ENCODE measurements at regions not wholly inside any gene's neighbourhood (a gene's known extent, or its start where the extent isn't known, plus 50 kb on each side); places are given as distances from the start of the nearest gene placed in this dataset.

DNA sequence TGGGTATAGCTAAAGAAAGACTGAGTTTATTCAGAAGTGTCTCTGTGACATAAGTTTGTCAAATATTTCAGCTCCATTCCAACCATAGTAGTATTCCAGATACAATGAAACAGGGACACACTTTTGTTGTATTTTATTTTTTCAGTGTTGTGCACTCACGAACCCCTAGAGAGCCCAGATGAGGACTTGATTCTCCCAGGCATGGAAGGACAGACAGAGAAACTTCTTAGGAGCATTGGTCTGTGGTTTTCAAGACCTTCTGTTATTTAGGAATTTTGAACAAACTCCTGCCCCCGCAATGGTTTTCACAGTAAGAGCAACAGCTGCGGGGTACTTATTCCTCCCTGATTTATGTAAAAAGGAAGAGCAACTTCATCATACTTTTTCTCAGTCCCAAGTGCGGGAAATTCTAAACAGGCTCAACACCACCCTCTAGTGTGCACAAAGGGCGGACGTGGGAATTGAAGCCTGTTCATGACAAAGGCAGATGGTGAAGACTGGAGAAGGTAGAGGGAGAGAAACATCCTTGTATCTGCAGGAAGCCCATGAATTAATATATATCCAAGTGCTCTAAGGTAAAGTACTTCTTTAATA is 147.6 kb downstream of the PAH start:
- H3K4me3 ChIP-seq (ENCODE audit: low read depth, low read length) = no peak overlapping the region
- no peaks in the 10 kb centered on the region for H3K4me1 ChIP-seq (ENCODE audit: control insufficient read depth, insufficient read depth, low read length)
- ChIA-PET POLR2A (no interaction called here), CTCF (interaction anchor here (0.6 to 2.1 kb wide), 13 partner anchors 10 to 829 kb away, joined by 3 to 11 read pairs (median 3); no protein-coding TSS in a partner anchor)
- no peak for TF ChIP-seq SP7 (tag by site-specific recombination; IDR thresholded peaks at IDR 0.05)
- no peak for TF ChIP-seq ZNF2 (tag by site-specific recombination; IDR thresholded peaks at IDR 0.05)
- peak; percentile 64 for TF ChIP-seq ZNF654 (tag by site-specific recombination; IDR thresholded peaks at IDR 0.05; ENCODE audit: low read depth)
- no peaks in the 10 kb centered on the region for H3K9me3 ChIP-seq (ENCODE audit: control insufficient read depth, insufficient read depth, low read depth, low read length)
- no peak overlapping the region for H3K27ac ChIP-seq (ENCODE audit: extremely low read depth, low read depth, low read length)
- H3K36me3 ChIP-seq (ENCODE audit: control insufficient read depth in 2 of 2, insufficient read depth in 1 of 2, low read length in 2 of 2) = no peaks in the 10 kb centered on the region

DNA sequence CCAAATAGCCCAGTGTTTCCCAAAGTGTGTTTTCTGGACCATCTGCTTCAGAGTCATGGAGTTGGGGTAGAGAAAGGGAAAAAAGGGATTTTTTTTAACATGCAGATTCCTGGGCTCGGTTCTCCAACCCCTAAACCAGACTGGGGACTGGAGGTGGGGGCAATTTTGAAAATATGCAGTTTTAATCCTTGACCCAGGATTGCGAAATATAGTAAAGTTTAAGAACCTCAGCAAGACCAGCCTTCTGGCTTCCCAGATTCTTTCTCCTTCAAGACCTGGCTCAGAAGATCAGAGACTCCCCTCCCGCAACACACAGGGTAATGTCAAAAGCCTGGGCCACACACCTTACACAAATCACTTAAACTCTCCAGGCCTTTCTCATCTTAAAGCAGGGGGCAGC is 150.1 kb downstream of the PAH start:
- CTCF ChIA-PET = no interaction called here
- TF ChIP-seq ZNF140 (tag by site-specific recombination; IDR thresholded peaks at IDR 0.05) = no peak
- no peak for TF ChIP-seq ZBTB48 (tag by site-specific recombination; IDR thresholded peaks at IDR 0.05)
- TF ChIP-seq ZNF274 (IDR thresholded peaks at IDR 0.05; ENCODE audit: low read length) = no peak
- TF ChIP-seq ZNF274 (tag by site-specific recombination; IDR thresholded peaks at IDR 0.05; ENCODE audit: borderline replicate concordance) = no peak
- TF ChIP-seq KLF8 (tag by site-specific recombination; IDR thresholded peaks at IDR 0.05) = no peak
- no peak for TF ChIP-seq SP2 (tag by site-specific recombination; IDR thresholded peaks at IDR 0.05)
- TF ChIP-seq, protein P1, sequence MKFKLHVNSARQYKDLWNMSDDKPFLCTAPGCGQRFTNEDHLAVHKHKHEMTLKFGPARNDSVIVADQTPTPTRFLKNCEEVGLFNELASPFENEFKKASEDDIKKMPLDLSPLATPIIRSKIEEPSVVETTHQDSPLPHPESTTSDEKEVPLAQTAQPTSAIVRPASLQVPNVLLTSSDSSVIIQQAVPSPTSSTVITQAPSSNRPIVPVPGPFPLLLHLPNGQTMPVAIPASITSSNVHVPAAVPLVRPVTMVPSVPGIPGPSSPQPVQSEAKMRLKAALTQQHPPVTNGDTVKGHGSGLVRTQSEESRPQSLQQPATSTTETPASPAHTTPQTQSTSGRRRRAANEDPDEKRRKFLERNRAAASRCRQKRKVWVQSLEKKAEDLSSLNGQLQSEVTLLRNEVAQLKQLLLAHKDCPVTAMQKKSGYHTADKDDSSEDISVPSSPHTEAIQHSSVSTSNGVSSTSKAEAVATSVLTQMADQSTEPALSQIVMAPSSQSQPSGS (tag by site-specific recombination; IDR thresholded peaks at IDR 0.05; ENCODE audit: low read depth) = no peak
- no peak for TF ChIP-seq ZNF560 (tag by site-specific recombination; IDR thresholded peaks at IDR 0.05; ENCODE audit: borderline replicate concordance)
- TF ChIP-seq ZNF629 (tag by site-specific recombination; IDR thresholded peaks at IDR 0.05) = no peak
- TF ChIP-seq GLIS1 (tag by site-specific recombination; IDR thresholded peaks at IDR 0.05) = no peak
- TF ChIP-seq, protein P2, sequence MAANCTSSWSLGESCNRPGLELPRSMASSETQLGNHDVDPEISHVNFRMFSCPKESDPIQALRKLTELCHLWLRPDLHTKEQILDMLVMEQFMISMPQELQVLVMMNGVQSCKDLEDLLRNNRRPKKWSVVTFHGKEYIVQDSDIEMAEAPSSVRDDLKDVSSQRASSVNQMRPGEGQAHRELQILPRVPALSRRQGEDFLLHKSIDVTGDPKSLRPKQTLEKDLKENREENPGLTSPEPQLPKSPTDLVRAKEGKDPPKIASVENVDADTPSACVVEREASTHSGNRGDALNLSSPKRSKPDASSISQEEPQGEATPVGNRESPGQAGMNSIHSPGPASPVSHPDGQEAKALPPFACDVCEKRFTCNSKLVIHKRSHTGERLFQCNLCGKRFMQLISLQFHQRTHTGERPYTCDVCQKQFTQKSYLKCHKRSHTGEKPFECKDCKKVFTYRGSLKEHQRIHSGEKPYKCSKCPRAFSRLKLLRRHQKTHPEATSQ (tag by site-specific recombination; IDR thresholded peaks at IDR 0.05) = no peak
- no peak for TF ChIP-seq YY1 (tag by site-specific recombination; IDR thresholded peaks at IDR 0.05)
- TF ChIP-seq ZNF175 (tag by site-specific recombination; IDR thresholded peaks at IDR 0.05) = no peak
- TF ChIP-seq ZNF549 (tag by site-specific recombination; IDR thresholded peaks at IDR 0.05) = no peak
- TF ChIP-seq, protein P3, sequence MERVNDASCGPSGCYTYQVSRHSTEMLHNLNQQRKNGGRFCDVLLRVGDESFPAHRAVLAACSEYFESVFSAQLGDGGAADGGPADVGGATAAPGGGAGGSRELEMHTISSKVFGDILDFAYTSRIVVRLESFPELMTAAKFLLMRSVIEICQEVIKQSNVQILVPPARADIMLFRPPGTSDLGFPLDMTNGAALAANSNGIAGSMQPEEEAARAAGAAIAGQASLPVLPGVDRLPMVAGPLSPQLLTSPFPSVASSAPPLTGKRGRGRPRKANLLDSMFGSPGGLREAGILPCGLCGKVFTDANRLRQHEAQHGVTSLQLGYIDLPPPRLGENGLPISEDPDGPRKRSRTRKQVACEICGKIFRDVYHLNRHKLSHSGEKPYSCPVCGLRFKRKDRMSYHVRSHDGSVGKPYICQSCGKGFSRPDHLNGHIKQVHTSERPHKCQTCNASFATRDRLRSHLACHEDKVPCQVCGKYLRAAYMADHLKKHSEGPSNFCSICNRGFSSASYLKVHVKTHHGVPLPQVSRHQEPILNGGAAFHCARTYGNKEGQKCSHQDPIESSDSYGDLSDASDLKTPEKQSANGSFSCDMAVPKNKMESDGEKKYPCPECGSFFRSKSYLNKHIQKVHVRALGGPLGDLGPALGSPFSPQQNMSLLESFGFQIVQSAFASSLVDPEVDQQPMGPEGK (tag by site-specific recombination; IDR thresholded peaks at IDR 0.05) = no peak
- no peak for TF ChIP-seq ZNF146 (tag by site-specific recombination; IDR thresholded peaks at IDR 0.05)
- TF ChIP-seq ZNF114 (tag by site-specific recombination; IDR thresholded peaks at IDR 0.05) = no peak

More for the DNA sequence above, 150.1 kb downstream of the PAH start:
- H3K9me3 ChIP-seq (ENCODE audit: control insufficient read depth, insufficient read depth, low read depth, low read length) = no peaks in the 10 kb centered on the region
- no peaks in the 10 kb centered on the region for H3K36me3 ChIP-seq (ENCODE audit: control insufficient read depth in 2 of 2, insufficient read depth in 1 of 2, low read length in 2 of 2)
- H3K4me1 ChIP-seq (ENCODE audit: control insufficient read depth, insufficient read depth, low read length) = no peaks in the 10 kb centered on the region
- POLR2A ChIA-PET = no interaction called here
- H3K4me3 ChIP-seq (ENCODE audit: low read depth, low read length) = no peak overlapping the region
- no peak overlapping the region for H3K27ac ChIP-seq (ENCODE audit: extremely low read depth, low read depth, low read length)
